ENCODE measurements at regions not wholly inside any gene's neighbourhood (a gene's known extent, or its start where the extent isn't known, plus 50 kb on each side); places are given as distances from the start of the nearest gene placed in this dataset.

DNA sequence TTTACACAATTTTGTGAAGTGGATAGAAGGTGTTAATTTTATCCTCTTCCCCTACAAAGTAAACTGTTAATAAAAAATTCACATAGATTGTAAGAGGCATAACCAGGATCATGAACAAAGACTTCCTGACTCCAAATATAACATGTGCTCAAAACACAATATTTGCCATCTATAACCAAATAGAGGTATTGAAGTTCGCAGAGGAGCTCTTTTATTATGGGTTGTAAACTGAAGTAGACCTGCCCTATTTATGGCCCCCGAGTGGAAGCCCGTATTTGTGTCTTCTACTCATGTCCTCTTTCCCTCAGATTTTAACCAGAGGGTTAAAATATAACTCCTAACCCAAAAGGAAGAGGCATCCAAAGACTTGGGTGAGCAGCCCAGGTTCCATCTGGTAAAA lies 285.6 kb upstream of the COL8A1 start:
- no peaks in the 10 kb centered on the region for H3F3A ChIP-seq (ENCODE audit: insufficient read depth)
- H3K27me3 ChIP-seq (ENCODE audit: low read length), result no peaks in the 10 kb centered on the region
- no peak overlapping the region for H3K9ac ChIP-seq (ENCODE audit: low read length)
- H4K20me1 ChIP-seq (ENCODE audit: low read depth, low read length), result no peaks in the 10 kb centered on the region
- no peak overlapping the region for H2AFZ ChIP-seq (ENCODE audit: low read depth, low read length, severe bottlenecking)
- TF ChIP-seq, protein P1, sequence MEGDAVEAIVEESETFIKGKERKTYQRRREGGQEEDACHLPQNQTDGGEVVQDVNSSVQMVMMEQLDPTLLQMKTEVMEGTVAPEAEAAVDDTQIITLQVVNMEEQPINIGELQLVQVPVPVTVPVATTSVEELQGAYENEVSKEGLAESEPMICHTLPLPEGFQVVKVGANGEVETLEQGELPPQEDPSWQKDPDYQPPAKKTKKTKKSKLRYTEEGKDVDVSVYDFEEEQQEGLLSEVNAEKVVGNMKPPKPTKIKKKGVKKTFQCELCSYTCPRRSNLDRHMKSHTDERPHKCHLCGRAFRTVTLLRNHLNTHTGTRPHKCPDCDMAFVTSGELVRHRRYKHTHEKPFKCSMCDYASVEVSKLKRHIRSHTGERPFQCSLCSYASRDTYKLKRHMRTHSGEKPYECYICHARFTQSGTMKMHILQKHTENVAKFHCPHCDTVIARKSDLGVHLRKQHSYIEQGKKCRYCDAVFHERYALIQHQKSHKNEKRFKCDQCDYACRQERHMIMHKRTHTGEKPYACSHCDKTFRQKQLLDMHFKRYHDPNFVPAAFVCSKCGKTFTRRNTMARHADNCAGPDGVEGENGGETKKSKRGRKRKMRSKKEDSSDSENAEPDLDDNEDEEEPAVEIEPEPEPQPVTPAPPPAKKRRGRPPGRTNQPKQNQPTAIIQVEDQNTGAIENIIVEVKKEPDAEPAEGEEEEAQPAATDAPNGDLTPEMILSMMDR (IDR thresholded peaks at IDR 0.05; ENCODE audit: insufficient read depth, low read length, poor library complexity, severe bottlenecking), result no peak
- no peak for TF ChIP-seq EZH2phosphoT487 (conservative IDR thresholded peaks at IDR 0.05; ENCODE audit: low read length)
- no peaks in the 10 kb centered on the region for H3K79me2 ChIP-seq (ENCODE audit: insufficient read depth, low read length)
- H3K4me3 ChIP-seq (ENCODE audit: insufficient read depth, low read length, poor library complexity, severe bottlenecking), result no peak overlapping the region
- H3K27ac ChIP-seq (ENCODE audit: low read depth, low read length), result no peak overlapping the region
- H3K4me2 ChIP-seq (ENCODE audit: low read depth, low read length, poor library complexity, severe bottlenecking), result no peak overlapping the region
- H3K9me2 ChIP-seq (replicated peaks; ENCODE audit: insufficient read depth, low read length), result no peaks in the 10 kb centered on the region
- H3K9me3 ChIP-seq (ENCODE audit: insufficient read depth, low read length), result no peaks in the 10 kb centered on the region
- no peaks in the 10 kb centered on the region for H3K36me3 ChIP-seq (ENCODE audit: low read length)

DNA sequence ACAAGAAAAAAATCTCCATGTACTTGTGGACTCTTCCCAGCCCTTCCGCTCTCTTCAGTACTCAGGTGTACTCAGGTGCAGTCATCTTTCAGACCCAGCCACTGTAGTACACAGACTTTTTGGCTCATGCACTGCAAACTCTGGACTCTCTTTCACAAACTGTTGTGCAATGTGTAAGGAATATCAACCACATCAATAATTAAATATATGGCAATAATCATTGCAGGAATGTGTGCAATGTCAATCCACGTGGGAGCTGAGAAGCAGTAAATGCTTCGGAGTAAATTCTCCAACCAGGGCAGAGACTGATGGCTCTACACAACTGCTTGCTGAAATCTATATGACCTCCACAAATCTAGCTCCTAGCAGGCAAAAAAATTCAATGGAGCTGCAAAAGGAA lies 287.3 kb upstream of the COL8A1 start:
- Histone ChIP-seq H3K9me2 (replicated peaks; ENCODE audit: insufficient read depth, low read length) (no peaks in the 10 kb centered on the region), H3K4me2 (ENCODE audit: low read depth, low read length, poor library complexity, severe bottlenecking) (no peak overlapping the region)

DNA sequence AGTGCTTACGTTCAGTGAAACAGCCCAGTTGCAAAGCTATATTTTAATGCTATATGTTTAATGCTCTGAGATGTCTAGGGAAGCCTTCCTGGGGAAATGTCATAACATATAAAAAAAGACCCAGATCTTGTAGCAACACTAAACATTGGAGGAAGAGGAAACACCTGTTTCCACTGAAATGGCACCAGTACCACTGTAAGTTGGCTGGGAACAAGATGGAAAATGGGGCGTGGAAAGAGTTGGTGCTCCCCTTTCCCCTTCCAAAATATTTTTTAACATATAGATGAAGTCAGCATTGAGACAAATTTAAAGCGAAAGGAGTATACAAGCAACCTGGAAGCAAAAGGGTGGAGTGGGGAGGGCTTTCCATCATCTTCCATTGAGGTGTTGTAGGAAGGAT lies 289.9 kb upstream of the COL8A1 start:
- Histone ChIP-seq H3K9me2 (replicated peaks; ENCODE audit: insufficient read depth, low read length) (no peaks in the 10 kb centered on the region), H3K36me3 (ENCODE audit: low read length) (no peaks in the 10 kb centered on the region), H3K9me3 (ENCODE audit: insufficient read depth, low read length) (no peaks in the 10 kb centered on the region), H3K4me2 (ENCODE audit: low read depth, low read length, poor library complexity, severe bottlenecking) (no peak overlapping the region), H3K4me3 (ENCODE audit: insufficient read depth, low read length, poor library complexity, severe bottlenecking) (no peak overlapping the region), H4K20me1 (ENCODE audit: low read depth, low read length) (no peaks in the 10 kb centered on the region), H3F3A (ENCODE audit: insufficient read depth) (no peaks in the 10 kb centered on the region), H2AFZ (ENCODE audit: low read depth, low read length, severe bottlenecking) (no peak overlapping the region), H3K79me2 (ENCODE audit: insufficient read depth, low read length) (no peaks in the 10 kb centered on the region), H3K27me3 (ENCODE audit: low read length) (no peaks in the 10 kb centered on the region), H3K27ac (ENCODE audit: low read depth, low read length) (no peak overlapping the region), H3K9ac (ENCODE audit: low read length) (no peak overlapping the region)
- TF ChIP-seq EZH2phosphoT487 (conservative IDR thresholded peaks at IDR 0.05; ENCODE audit: low read length), result no peak
- TF ChIP-seq, protein P1 (IDR thresholded peaks at IDR 0.05; ENCODE audit: insufficient read depth, low read length, poor library complexity, severe bottlenecking), result no peak

More for the DNA sequence above, 287.3 kb upstream of the COL8A1 start:
- Histone ChIP-seq H3K4me3 (ENCODE audit: insufficient read depth, low read length, poor library complexity, severe bottlenecking) (no peak overlapping the region), H3K27me3 (ENCODE audit: low read length) (no peaks in the 10 kb centered on the region), H2AFZ (ENCODE audit: low read depth, low read length, severe bottlenecking) (no peak overlapping the region), H3K79me2 (ENCODE audit: insufficient read depth, low read length) (no peaks in the 10 kb centered on the region), H4K20me1 (ENCODE audit: low read depth, low read length) (no peaks in the 10 kb centered on the region), H3F3A (ENCODE audit: insufficient read depth) (no peaks in the 10 kb centered on the region), H3K9ac (ENCODE audit: low read length) (no peak overlapping the region), H3K36me3 (ENCODE audit: low read length) (no peaks in the 10 kb centered on the region), H3K27ac (ENCODE audit: low read depth, low read length) (no peak overlapping the region), H3K9me3 (ENCODE audit: insufficient read depth, low read length) (no peaks in the 10 kb centered on the region)
- TF ChIP-seq, protein P1 (IDR thresholded peaks at IDR 0.05; ENCODE audit: insufficient read depth, low read length, poor library complexity, severe bottlenecking), result no peak
- TF ChIP-seq EZH2phosphoT487 (conservative IDR thresholded peaks at IDR 0.05; ENCODE audit: low read length), result no peak

Data from SU-DHL-6 (cell line).